T-cell (primary cell): ENCODE measurements at regions not wholly inside any gene's neighbourhood (a gene's known extent, or its start where the extent isn't known, plus 50 kb on each side); places are given as distances from the start of the nearest gene placed in this dataset.

Source experiments
- ATAC-seq, 4 experiments: fragments of 200-7000 bp in 3 of 4; fragments of 150-1000 bp in 1 of 4; cut with Tn5 transposase; replicated peaks in 1 of 4; 1 replicate in 3 of 4; 2 replicates in 1 of 4; pipeline ENCODE4 v1.10.0; 2021; ENCODE audit warnings: moderate library complexity in 3 of 4, mild to moderate bottlenecking in 2 of 4, moderate number of reproducible peaks in 1 of 4
- CTCF ChIA-PET, 2 donors: fragments of 300-600 bp; sonication (Branson Sonifier 250); formaldehyde crosslinking; loops; one replicate each; lab custom pipeline; 2022; ENCODE audit warnings: antibody characterized with exemption in 2 of 2; lab: Charles Lee
- POLR2A ChIA-PET, 2 donors: fragments of 300-600 bp; sonication (Branson Sonifier 250); formaldehyde crosslinking; loops; one replicate each; lab custom pipeline; 2022; ENCODE audit warnings: antibody characterized with exemption in 2 of 2; lab: Charles Lee
- DNase-seq, 35 experiments: peaks; one replicate each; pipeline versions ENCODE4 v3.0.0 to v3.0.0-alpha.2; 2013 to 2023
- H3K27ac ChIP-seq: one replicate; pipeline ENCODE4 v1.5.1; 2013; ENCODE audit warnings: low read length
- H3K27me3 ChIP-seq, 2 experiments: replicated peaks in 1 of 2; 1 replicate in 1 of 2; 2 replicates in 1 of 2; pipeline versions ENCODE4 v1.6.1 to v1.7.0; 2013; ENCODE audit warnings: low read length in 1 of 2, mixed read lengths in 1 of 2; ENCODE audit not compliant: control insufficient read depth in 2 of 2, insufficient read depth in 2 of 2; ENCODE audit errors: extremely low read depth in 1 of 2
- H3K36me3 ChIP-seq, 2 donors: 1 replicate in 1 of 2; 2 replicates in 1 of 2; pipeline versions ENCODE4 v1.6.1 to v1.7.0; 2013; ENCODE audit warnings: low read length in 1 of 2; ENCODE audit not compliant: control insufficient read depth in 2 of 2, insufficient read depth in 1 of 2; ENCODE audit errors: extremely low read depth in 1 of 2
- H3K4me1 ChIP-seq, 2 experiments: 1 replicate in 1 of 2; 2 replicates in 1 of 2; pipeline versions ENCODE4 v1.6.1 to v1.7.0; 2013; ENCODE audit warnings: low read length in 2 of 2, mixed read lengths in 1 of 2; ENCODE audit not compliant: insufficient read depth in 2 of 2, control insufficient read depth in 1 of 2; ENCODE audit errors: extremely low read depth in 1 of 2
- H3K4me3 ChIP-seq, 2 donors: 1 replicate in 1 of 2; 2 replicates in 1 of 2; pipeline versions ENCODE4 v1.5.1 to v1.7.0; 2013; ENCODE audit warnings: mild to moderate bottlenecking in 2 of 2, low read length in 1 of 2, moderate library complexity in 1 of 2; ENCODE audit not compliant: control insufficient read depth in 1 of 2; ENCODE audit errors: extremely low read depth in 1 of 2
- H3K9me3 ChIP-seq: 2 replicates; pipeline ENCODE4 v1.7.0; 2013
- H3K27ac Mint-ChIP-seq, 2 donors: one replicate each; pipeline ENCODE4 v1.8.0; 2020 to 2021; ENCODE audit warnings: mild to moderate bottlenecking in 2 of 2, mixed read lengths in 2 of 2
- H3K27me3 Mint-ChIP-seq, 2 donors: one replicate each; pipeline ENCODE4 v1.8.0; 2021 to 2022; ENCODE audit warnings: mixed read lengths in 2 of 2
- H3K36me3 Mint-ChIP-seq: one replicate; pipeline ENCODE4 v1.8.0; 2021; ENCODE audit warnings: mixed read lengths
- H3K4me1 Mint-ChIP-seq, 3 donors: one replicate each; pipeline ENCODE4 v1.8.0; 2020 to 2022; ENCODE audit warnings: mixed read lengths in 3 of 3, mild to moderate bottlenecking in 1 of 3
- H3K4me3 Mint-ChIP-seq, 3 donors: one replicate each; pipeline ENCODE4 v1.8.0; 2020 to 2022; ENCODE audit warnings: mild to moderate bottlenecking in 3 of 3, mixed read lengths in 3 of 3, moderate library complexity in 3 of 3
- H3K9me3 Mint-ChIP-seq, 3 donors: one replicate each; pipeline ENCODE4 v1.8.0; 2020 to 2022; ENCODE audit warnings: mixed read lengths in 3 of 3
- WGBS: methylation state at CpG from one replicate; pipeline ENCODE4 v1.1.5; 2013; ENCODE audit warnings: missing lambda C conversion rate; ENCODE audit not compliant: insufficient coverage; 5-methylcytosine and 5-hydroxymethylcytosine counted together

GRCh38 chr13:56902276-56902675 lies 238.4 kb upstream of the PRR20A start:
- peaks cover 0 to 4% (median 2%) of the 10 kb centered on the region in 3 donors for H3K9me3 Mint-ChIP-seq
- CTCF ChIA-PET, result no interaction called here
- no peak for ATAC-seq

GRCh38 chr13:56903710-56904282 lies 236.9 kb upstream of the PRR20A start:
- CTCF ChIA-PET, result no interaction called here
- WGBS, result no CpG with 5 or more reads among the region's 3 CpGs
- no peak overlapping the region for H3K27ac Mint-ChIP-seq
- H3K4me1 Mint-ChIP-seq, result no peaks in the 10 kb centered on the region
- Histone ChIP-seq H3K27me3 (no peaks in the 10 kb centered on the region), H3K36me3 (no peaks in the 10 kb centered on the region), H3K4me3 (no peak overlapping the region), H3K27ac (no peak overlapping the region), H3K9me3 (no peaks in the 10 kb centered on the region), H3K4me1 (no peaks in the 10 kb centered on the region)
- H3K4me3 Mint-ChIP-seq, result no peak overlapping the region
- H3K36me3 Mint-ChIP-seq, result no peaks in the 10 kb centered on the region
- no peak for DNase-seq
- POLR2A ChIA-PET, result no interaction called here
- H3K9me3 Mint-ChIP-seq, result peaks cover 4 to 8% (median 6%) of the 10 kb centered on the region in 3 donors
- ATAC-seq, result no peak
- H3K27me3 Mint-ChIP-seq, result no peaks in the 10 kb centered on the region

More at GRCh38 chr13:56902276-56902675, 238.4 kb upstream of the PRR20A start:
- Mint-ChIP-seq H3K4me1 (no peaks in the 10 kb centered on the region), H3K27ac (no peak overlapping the region), H3K4me3 (no peak overlapping the region), H3K27me3 (no peaks in the 10 kb centered on the region), H3K36me3 (no peaks in the 10 kb centered on the region)
- DNase-seq, result no peak
- H3K27me3 ChIP-seq, result no peaks in the 10 kb centered on the region
- H3K36me3 ChIP-seq, result no peaks in the 10 kb centered on the region
- WGBS, result 100% methylated on average over 3 of the region's 9 CpGs
- no peaks in the 10 kb centered on the region for H3K4me1 ChIP-seq
- H3K9me3 ChIP-seq, result no peaks in the 10 kb centered on the region
- no peak overlapping the region for H3K27ac ChIP-seq
- H3K4me3 ChIP-seq, result no peak overlapping the region
- POLR2A ChIA-PET, result interaction anchor here in 1 of 2 donors (0.7 kb wide), 1 partner anchor 140 kb away, joined by 7 read pairs; no protein-coding TSS in a partner anchor

GRCh38 chr13:56906909-56907308 lies 233.8 kb upstream of the PRR20A start:
- ChIA-PET CTCF (interaction anchor here in 1 of 2 donors (0.8 kb wide), 1 partner anchor 25 kb away, joined by 3 read pairs; no protein-coding TSS in a partner anchor), POLR2A (no interaction called here)
- peaks cover 0 to 8% (median 6%) of the 10 kb centered on the region in 3 donors for H3K9me3 Mint-ChIP-seq
- ATAC-seq (no peak), DNase-seq (no peak)
- Histone ChIP-seq H3K27me3 (no peaks in the 10 kb centered on the region), H3K36me3 (no peaks in the 10 kb centered on the region), H3K9me3 (no peaks in the 10 kb centered on the region), H3K4me3 (no peak overlapping the region), H3K27ac (no peak overlapping the region), H3K4me1 (no peaks in the 10 kb centered on the region)
- H3K27ac Mint-ChIP-seq, result no peak overlapping the region
- no CpG with 5 or more reads among the region's 1 CpG for WGBS
- H3K4me1 Mint-ChIP-seq, result no peaks in the 10 kb centered on the region
- no peaks in the 10 kb centered on the region for H3K27me3 Mint-ChIP-seq
- H3K4me3 Mint-ChIP-seq, result no peak overlapping the region
- H3K36me3 Mint-ChIP-seq, result no peaks in the 10 kb centered on the region

- Histone ChIP-seq H3K36me3 (no peaks in the 10 kb centered on the region), H3K27ac (no peak overlapping the region), H3K9me3 (peaks cover 4% of the 10 kb centered on the region), H3K27me3 (no peaks in the 10 kb centered on the region), H3K4me3 (no peak overlapping the region), H3K4me1 (no peaks in the 10 kb centered on the region)
- Mint-ChIP-seq H3K27ac (no peak overlapping the region), H3K4me3 (no peak overlapping the region), H3K9me3 (peaks cover 0 to 12% (median 9%) of the 10 kb centered on the region in 3 donors), H3K36me3 (no peaks in the 10 kb centered on the region), H3K27me3 (no peaks in the 10 kb centered on the region), H3K4me1 (no peaks in the 10 kb centered on the region)
- WGBS, result no CpG with 5 or more reads among the region's 2 CpGs
- POLR2A ChIA-PET, result no interaction called here
- DNase-seq, result no peak
- ATAC-seq, result no peak
- CTCF ChIA-PET, result no interaction called here
Measured at GRCh38 chr13:56907766-56908165, 233.0 kb upstream of the PRR20A start.

GRCh38 chr13:56909896-56910600 lies 230.7 kb upstream of the PRR20A start:
- ChIA-PET CTCF (interaction anchor here in 1 of 2 donors (0.6 kb wide), 1 partner anchor 108 kb away, joined by 3 read pairs; no protein-coding TSS in a partner anchor), POLR2A (no interaction called here)
- H3K27ac Mint-ChIP-seq, result no peak overlapping the region
- no peaks in the 10 kb centered on the region for H3K36me3 Mint-ChIP-seq
- no peak overlapping the region for H3K27ac ChIP-seq
- ATAC-seq, result no peak
- WGBS, result 93% methylated on average over 16 of the region's 30 CpGs
- no peaks in the 10 kb centered on the region for H3K4me1 Mint-ChIP-seq
- no peaks in the 10 kb centered on the region for H3K27me3 Mint-ChIP-seq
- H3K4me3 Mint-ChIP-seq, result no peak overlapping the region
- H3K36me3 ChIP-seq, result no peaks in the 10 kb centered on the region
- H3K4me3 ChIP-seq, result no peak overlapping the region
- no peaks in the 10 kb centered on the region for H3K4me1 ChIP-seq
- no peak for DNase-seq
- H3K27me3 ChIP-seq, result no peaks in the 10 kb centered on the region
- peaks cover 4% of the 10 kb centered on the region for H3K9me3 ChIP-seq
- peaks cover 0 to 12% (median 11%) of the 10 kb centered on the region in 3 donors for H3K9me3 Mint-ChIP-seq

- POLR2A ChIA-PET, result no interaction called here
- Histone ChIP-seq H3K27me3 (no peaks in the 10 kb centered on the region), H3K4me3 (no peak overlapping the region), H3K36me3 (no peaks in the 10 kb centered on the region), H3K4me1 (no peaks in the 10 kb centered on the region), H3K27ac (no peak overlapping the region), H3K9me3 (peaks cover 4% of the 10 kb centered on the region)
- CTCF ChIA-PET, result no interaction called here
- no CpG with 5 or more reads among the region's 3 CpGs for WGBS
- H3K9me3 Mint-ChIP-seq, result peaks cover 5 to 17% (median 11%) of the 10 kb centered on the region in 3 donors
- H3K4me3 Mint-ChIP-seq, result no peak overlapping the region
- DNase-seq, result no peak
- H3K27ac Mint-ChIP-seq, result no peak overlapping the region
- no peak for ATAC-seq
- no peaks in the 10 kb centered on the region for H3K4me1 Mint-ChIP-seq
- H3K27me3 Mint-ChIP-seq, result no peaks in the 10 kb centered on the region
- no peaks in the 10 kb centered on the region for H3K36me3 Mint-ChIP-seq
Measured at GRCh38 chr13:56917966-56918365, 222.8 kb upstream of the PRR20A start.
